HK-2 (cell line): ENCODE measurements at regions not wholly inside any gene's neighbourhood (a gene's known extent, or its start where the extent isn't known, plus 50 kb on each side); places are given as distances from the start of the nearest gene placed in this dataset.
"Not testable (repeated sequence)": the region's sequence is repeated elsewhere in the genome, so short reads cannot be mapped to it uniquely, and the experiment has no call there.

Experiments used
- DNase-seq: peaks from one replicate; pipeline ENCODE4 v3.0.0-alpha.2; 2018; ENCODE audit not compliant: unreplicated experiment

GRCh38 chr7:79778786-79779770 lies 325.6 kb upstream of the MAGI2 start:
- no peak for DNase-seq

GRCh38 chr7:79775911-79776310 lies 322.4 kb upstream of the MAGI2 start:
- no peak for DNase-seq

- no peak for DNase-seq
Observed at GRCh38 chr7:79774150-79774549, 320.7 kb upstream of the MAGI2 start.

GRCh38 chr7:79770970-79771369 lies 317.5 kb upstream of the MAGI2 start:
- no peak for DNase-seq

GRCh38 chr7:79770063-79770462 lies 316.6 kb upstream of the MAGI2 start:
- no peak for DNase-seq

GRCh38 chr7:79767876-79768560 lies 314.6 kb upstream of the MAGI2 start:
- DNase-seq = not testable (repeated sequence)

GRCh38 chr7:79767192-79767591 lies 313.7 kb upstream of the MAGI2 start:
- DNase-seq = not testable (repeated sequence)

- DNase-seq = no peak
Observed at GRCh38 chr7:79761876-79762429, 308.5 kb upstream of the MAGI2 start.

- DNase-seq = not testable (repeated sequence)
Observed at GRCh38 chr7:79750941-79751340, 297.5 kb upstream of the MAGI2 start.

- DNase-seq = no peak
Observed at GRCh38 chr7:79749856-79750255, 296.4 kb upstream of the MAGI2 start.

- DNase-seq = no peak
Observed at GRCh38 chr7:79741684-79742083, 288.2 kb upstream of the MAGI2 start.

- no peak for DNase-seq
Observed at GRCh38 chr7:79740076-79740475, 286.6 kb upstream of the MAGI2 start.

GRCh38 chr7:79739036-79739709 lies 285.7 kb upstream of the MAGI2 start:
- not testable (repeated sequence) for DNase-seq

- no peak for DNase-seq
Observed at GRCh38 chr7:79736418-79736817, 283.0 kb upstream of the MAGI2 start.

- no peak for DNase-seq
Observed at GRCh38 chr7:79735012-79735411, 281.5 kb upstream of the MAGI2 start.

GRCh38 chr7:79734181-79734580 lies 280.7 kb upstream of the MAGI2 start:
- DNase-seq = no peak

GRCh38 chr7:79732535-79732934 lies 279.1 kb upstream of the MAGI2 start:
- DNase-seq = no peak

- DNase-seq = no peak
Observed at GRCh38 chr7:79730971-79731370, 277.5 kb upstream of the MAGI2 start.

GRCh38 chr7:79723833-79724618 lies 270.6 kb upstream of the MAGI2 start:
- no peak for DNase-seq

GRCh38 chr7:79722217-79722616 lies 268.8 kb upstream of the MAGI2 start:
- DNase-seq = no peak

- DNase-seq = no peak
Observed at GRCh38 chr7:79719216-79719615, 265.7 kb upstream of the MAGI2 start.
